ENCODE measurements at regions not wholly inside any gene's neighbourhood (a gene's known extent, or its start where the extent isn't known, plus 50 kb on each side); places are given as distances from the start of the nearest gene placed in this dataset.
"Not testable (repeated sequence)": the region's sequence is repeated elsewhere in the genome, so short reads cannot be mapped to it uniquely, and the experiment has no call there.

DNA sequence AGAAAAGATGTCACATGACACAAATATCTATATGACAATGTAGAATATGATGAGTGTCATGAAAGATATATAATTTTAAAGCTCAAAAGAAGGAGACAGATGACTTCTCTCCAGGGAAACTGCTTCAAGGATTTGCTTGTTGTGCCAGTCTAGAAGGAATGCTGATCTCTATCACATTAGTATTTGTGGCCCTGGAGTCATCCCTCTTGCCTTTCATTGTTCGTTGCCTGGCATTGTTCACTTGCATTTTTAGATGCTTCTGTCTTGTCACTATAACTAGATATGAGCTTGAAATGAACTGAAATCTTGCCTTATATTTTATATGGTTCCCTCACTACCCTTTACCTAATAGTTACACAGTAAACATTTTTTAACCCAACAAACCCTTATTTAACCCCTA lies 207.5 kb downstream of the ZNF608 start:
- DNase-seq, result no peak

DNA sequence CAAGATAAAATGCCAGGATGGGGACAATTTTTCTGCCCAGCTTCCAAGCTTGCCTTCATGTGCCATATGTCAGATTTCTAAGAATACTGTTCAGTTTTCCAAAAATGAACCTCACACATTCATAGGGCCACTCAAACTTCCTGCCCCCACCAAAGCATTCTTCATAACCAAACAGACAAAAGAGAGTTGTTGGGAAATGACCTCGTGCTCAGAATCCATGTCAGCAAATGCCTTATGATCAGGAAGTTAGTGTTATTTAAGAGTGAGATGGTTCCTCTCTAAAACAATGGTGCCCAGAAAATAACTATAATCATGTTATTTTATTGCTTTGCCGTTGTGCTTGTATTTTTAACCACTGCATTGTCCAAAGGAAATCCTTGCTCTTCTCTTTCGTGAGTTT lies 208.2 kb downstream of the ZNF608 start:
- DNase-seq, result no peak

DNA sequence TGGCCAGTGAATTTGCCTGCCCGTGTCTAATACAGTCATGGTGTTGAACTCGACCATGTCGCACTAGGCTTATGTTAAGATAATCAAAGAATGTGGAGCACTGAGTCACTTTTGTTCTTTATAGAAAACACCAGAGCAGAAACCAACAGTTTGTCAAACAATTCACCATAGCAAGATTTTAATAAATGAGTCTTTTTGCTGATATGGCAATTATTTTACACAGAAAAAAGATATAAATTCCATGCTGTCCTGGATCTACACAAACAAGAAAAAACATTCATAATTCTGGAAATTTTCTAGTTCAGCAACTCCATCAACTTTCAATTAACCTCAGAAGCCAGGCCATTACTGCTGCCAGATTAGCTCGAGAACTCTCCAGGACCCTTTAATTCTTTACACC lies 208.9 kb downstream of the ZNF608 start:
- no peak for DNase-seq

DNA sequence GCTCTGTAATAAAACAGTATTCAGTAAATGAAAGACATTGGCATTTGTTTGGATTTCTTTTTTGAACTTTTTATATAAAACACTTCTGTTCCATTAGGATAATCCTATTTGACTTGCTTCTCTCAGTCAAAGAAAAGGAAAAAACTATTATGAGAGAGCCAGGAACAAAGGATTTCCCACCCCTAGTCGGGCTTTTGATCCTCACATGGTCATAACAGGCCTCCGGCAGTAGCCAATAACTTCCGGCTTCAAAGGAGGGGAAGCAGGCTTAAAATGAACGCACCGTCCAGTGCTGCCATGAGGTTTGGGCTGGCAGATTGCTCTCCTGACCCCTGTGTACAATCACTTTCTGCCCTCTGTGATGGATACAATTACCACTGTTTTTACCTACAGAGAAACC lies 209.3 kb downstream of the ZNF608 start:
- DNase-seq, result no peak

DNA sequence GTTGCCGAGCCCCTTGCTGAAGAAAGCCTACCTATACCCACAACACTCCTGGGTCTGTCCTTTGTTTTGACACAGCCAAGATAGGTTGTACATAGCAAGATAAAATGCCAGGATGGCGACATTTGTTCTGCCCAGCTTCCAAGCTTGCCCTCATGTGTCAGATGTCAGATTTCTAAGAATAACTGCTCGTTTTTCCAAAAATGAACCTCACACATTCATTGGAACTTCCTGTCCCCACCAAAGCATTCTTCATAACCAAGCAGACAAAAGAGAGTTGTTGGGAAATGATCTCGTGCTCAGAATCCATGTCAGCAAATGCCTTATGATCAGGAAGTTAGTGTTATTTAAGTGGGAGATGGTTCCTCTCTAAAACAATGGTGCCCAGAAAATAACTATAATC lies 210.1 kb downstream of the ZNF608 start:
- DNase-seq, result no peak

DNA sequence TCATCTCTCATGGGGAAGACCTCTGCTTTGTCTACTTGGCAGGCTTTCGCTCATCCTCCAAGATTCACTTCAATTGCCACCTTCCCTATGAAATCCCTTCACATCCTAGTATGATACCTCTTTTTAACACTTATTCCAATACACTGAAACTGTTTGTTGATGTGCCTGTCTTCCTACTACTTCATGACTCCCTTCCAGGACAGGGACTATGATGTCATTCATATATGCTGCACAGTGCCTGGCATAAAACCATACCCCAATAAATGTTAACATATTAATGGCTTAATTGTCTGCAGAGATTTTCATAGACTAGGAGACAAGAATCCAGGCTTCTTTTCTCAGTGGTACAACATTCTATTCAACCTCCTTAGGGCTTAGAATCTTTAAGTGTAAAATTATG lies 215.5 kb downstream of the ZNF608 start:
- no peak for DNase-seq

DNA sequence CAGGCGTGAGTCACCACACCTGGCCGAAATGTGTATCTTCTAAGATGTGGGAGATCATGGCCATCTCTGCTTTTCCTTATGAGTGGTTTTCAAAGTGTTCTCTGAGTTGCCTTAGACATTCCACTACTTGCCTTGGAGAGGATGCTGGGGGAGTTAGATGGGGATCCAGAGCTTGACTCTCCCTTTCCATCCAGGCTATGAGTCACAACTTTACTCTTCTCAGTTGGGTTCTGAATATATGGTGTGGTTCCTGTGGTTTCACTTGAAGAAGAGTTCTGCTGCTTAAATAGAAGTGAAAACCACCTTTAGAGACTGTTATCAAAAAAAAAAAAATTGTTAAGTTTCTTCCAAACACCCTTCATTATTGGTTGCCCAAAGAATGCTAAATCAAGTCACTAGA lies 217.6 kb downstream of the ZNF608 start:
- no peak for DNase-seq

DNA sequence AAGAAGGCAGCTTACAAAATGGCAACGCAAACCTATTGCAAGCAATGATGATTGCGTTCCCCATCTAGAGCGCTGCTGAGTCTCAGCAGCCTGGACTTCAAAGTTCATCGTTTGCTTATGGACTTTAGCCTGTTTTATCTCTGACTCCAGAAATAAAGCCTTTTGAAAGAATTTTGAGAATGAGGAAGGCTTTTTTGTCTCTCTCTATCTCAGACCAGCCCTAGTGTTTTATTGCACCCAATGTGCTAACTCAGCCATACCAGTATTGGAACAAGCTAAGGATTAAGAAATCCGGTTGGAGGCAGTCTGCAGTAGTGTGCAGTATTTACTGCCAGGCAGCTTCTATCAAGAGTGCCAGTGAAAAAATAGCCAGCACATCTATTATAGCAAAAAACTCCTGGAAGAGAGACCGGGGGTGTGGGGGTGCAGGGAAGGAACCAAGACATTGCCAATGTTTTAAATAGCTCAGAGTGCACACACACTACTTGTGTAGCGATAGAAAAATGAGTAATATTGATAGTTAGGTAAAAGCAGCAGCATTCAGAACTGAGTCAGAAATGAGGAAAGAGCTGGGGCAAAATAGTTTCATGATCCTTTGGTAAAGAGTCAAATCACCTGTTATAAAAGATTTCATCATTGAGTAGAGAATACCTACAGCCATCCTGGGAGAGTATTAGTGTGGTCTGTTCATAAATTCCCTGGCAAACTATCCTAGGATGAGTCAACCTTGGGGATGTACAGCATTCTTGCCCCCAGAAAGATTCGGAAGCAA lies 219.0 kb downstream of the ZNF608 start:
- no peak for DNase-seq

DNA sequence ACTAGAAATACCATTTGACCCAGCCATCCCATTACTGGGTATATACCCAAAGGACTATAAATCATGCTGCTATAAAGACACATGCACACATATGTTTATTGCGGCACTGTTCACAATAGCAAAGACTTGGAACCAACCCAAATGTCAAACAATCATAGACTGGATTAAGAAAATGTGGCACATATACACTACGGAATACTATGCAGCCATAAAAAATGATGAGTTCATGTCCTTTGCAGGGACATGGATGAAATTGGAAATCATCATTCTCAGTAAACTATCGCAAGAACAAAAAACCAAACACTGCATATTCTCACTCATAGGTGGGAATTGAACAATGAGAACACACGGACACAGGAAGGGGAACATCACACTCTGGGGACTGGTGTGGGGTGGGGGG lies 220.4 kb downstream of the ZNF608 start:
- DNase-seq, result not testable (repeated sequence)

DNA sequence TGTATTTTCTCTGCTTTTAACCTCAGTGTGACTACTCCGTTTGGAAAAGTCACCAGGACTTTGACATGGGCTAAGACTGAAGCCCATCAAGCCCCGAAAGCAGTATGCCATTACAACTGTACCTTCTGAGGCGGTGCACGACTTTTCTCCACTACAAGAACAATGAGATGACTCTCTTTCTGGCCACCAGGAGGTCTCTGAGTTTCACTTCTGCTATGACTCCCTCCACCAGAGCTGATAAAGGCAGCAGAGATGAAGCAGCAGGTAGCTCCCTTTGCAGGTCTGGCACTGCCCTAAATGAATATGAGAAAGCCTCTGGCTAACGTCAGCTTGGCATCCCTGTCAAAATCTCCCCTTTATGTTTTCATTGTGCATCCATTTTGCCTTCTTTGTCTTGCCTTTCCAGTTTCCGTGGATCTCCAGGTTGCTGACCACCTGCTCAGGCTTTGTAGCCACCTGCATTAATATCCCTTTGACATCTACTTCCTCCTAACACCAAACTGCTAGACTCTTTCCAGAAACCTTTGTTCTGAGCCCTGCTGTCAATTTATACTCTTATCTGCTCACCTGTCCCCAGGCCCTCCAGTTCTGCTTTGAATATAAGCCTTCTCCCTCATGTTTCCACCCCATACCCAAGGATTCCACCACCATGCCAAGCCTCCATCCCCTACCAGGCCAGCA lies 221.7 kb downstream of the ZNF608 start:
- no peak for DNase-seq

DNA sequence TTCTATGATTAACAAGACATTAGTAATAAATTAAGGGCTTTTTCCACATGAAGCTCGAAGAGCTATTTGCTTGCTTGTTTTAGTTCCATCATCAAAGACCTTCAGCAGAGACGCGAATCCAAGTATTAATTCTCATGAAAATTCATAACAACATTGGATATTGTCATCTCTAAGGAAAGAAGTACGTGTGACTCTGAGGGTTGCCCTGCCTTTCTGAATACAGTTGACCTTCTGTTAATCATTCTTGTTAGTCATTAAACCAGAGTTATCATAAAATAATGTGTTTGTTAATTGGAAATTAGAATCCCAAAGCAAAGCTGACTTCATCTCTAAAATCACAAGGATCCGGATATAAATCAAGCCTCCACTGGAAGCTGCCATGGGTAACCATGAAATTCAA lies 222.5 kb downstream of the ZNF608 start:
- DNase-seq, result no peak

DNA sequence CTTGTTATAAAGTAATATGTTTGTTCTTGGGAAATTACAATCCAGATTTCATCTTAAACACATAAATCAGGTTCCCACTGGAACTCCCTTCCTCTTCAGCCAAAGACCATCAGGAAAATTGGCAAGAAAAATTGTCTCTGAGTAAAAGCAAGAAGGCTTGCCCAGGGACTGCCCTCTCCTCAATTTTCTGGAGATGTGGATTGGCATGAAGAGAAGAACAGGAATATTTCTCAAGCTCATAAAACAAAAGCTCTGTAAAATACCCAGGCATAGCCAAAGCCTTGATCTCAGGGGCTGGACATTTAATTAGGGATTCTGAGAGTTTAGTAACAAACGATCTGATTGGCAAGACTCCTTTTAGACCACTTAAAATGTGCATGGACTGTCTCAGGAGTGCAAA lies 223.4 kb downstream of the ZNF608 start:
- DNase-seq, result no peak

DNA sequence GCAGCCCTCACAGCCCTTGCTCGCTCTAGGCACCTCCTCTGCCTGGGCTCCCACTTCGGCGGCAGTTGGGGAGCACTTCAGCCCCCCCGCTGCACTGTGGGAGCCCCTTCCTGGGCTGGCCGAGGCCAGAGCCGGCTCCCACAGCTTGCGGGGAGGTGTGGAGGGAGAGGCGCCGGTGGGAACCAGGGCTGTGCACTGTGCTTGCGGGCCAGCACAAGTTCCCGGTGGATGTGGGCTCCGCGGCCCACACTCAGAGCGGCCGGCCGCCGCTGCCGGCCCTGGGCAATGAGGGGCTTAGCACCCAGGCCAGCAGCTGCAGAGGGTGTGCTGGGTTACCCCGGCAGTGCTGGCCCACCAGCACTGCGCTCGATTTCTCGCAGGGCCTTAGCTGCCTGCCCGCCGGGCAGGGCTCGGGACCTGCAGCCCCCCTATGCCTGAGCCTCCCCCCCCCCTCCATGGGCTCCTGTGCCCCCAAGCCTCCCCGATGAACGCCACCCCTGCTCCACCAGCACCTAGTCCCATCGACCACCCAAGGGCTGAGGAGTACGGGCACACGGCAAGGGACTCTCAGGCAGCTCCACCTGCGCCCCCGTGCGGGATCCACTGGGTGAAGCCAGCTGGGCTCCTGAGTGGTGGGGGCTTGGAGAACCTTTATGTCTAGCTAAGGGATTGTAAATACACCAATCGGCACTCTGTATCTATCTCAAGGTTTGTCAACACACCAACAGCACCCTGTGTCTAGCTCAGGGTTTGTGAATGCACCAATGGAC lies 224.8 kb downstream of the ZNF608 start:
- no peak for DNase-seq

DNA sequence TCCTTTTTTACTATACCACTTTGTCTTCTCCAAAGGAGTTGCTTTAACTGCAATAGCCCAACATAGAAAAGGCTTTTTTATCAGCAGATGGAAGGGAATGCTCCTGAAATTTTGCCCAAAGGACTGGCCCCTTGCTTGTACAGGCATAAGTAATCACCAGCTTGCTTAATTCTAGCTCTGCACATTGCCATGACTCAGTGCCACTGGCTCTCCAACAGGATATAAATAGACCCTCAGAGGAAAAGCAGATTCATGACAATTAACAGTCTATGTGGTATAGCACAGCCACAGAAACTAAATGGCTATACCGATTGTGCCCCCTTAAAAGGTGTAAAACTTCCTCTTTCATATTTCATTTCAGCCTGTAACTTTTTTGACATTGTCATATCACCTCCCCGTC lies 227.0 kb downstream of the ZNF608 start:
- no peak for DNase-seq

DNA sequence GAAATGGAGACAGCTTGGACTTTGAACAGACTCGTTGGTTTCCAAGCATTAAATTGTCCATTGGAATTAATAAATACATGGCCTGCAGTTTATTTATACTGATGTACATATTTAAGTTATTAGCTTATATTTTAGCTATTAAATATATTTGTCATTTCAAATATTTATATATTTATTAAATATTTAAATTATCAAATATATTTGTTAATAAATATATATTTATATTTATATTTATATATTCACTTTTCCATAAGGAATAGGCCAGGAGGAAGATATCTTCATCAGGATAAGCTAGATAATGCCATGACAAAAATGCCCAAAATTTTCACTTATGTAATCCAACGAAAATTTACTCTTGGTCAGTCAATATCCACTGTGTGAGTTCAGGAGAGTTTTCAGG lies 229.9 kb downstream of the ZNF608 start:
- DNase-seq, result no peak

DNA sequence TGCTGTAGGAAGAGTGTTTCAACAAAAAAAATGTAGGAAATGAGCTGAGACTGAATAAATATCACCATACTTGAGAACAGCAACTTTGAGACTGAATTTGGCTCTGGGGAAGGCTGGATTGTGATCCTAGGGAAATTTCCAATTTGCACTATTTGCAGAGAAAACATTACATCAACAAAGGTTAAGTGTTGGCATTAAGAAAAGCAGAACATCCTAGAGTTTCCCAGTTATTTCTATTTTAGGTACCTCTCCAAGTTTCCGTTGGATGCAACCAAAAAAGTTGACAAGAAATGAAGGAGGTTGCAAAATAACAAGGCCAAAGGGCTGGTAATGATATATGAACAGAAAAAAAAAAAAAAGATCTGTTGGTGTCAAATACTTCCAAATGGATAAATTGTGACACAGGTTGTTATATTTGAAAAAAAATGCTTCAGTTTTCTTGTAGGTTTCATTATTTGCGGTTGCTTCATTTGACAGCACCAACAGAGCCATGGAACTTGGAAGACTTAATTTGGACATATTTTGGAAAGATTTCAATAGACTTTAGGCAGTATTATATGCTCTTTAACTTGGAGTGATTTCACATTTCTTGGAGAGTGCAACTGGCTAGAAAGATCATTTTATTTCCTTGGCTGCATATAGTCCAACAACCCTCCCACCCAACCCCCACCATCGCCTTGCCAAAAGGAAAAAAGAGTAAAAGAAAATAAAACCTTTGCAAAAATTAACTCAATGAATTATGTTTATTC lies 230.8 kb downstream of the ZNF608 start:
- DNase-seq, result no peak

DNA sequence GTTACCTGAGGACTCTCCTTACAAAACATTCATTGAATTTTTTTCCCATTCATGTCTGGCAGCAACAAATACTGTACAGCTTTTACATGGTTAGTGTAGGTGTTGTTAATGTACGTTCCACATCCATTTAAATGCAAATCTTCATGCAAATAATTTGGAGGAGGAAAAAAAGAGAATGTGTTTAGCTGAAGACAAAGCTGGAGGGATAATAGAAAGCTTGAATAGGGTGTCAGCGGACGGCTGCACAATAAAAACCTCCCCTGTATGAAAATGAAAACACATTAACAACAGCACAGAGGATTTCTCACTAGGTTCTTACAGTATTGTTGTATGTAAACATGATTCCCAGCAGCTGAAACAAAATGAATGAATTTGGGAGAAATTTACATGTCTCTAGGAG lies 231.5 kb downstream of the ZNF608 start:
- no peak for DNase-seq

DNA sequence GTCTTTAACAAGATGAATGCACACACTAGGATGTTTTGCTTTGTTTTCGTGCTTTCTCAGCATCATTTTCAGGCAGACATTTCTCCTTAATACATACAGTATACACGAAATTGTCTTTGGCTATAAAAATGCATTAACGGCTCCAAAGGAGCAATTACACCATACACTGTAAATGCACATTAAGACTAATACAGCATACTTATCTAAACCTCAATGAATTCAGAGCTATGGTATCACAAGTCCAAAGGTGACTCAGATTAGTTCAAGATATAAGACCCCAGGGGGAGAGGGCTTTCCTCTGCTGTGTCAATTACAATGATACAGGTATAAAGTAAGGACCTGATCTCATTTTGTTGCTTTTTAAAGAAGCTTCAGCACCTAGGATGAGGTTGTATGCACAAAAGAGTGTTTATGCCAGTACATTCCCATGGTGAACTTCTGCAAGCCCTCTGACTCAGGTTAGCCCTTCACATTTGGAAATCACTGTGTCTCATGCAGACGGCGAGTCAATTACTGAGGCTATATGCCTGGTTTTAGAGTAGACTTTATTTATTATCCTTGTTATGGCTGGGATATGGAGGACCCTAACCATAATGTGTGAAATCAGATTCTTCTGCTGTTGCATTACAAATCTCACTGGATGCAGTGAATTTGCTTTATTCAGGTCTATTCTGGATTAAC lies 233.3 kb downstream of the ZNF608 start:
- DNase-seq, result no peak

DNA sequence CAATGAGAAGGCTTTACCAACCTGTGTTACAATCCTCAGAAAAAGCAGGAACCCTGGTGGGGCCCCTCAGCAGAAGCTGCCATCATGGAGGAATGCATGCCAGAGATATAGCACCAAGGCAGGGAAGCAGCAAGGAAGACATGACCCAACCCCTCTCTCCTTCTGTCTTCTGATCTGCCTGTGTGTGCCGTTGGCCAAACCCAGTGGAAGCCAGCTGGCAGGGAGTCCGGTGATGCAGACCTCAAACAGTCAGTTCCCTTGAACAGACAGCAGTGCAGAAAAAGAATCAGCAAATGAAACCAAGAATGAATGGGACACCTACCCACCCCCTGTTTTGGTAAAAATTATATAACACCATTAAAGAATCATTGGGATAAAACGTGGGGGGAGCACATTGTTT lies 234.2 kb downstream of the ZNF608 start:
- no peak for DNase-seq

DNA sequence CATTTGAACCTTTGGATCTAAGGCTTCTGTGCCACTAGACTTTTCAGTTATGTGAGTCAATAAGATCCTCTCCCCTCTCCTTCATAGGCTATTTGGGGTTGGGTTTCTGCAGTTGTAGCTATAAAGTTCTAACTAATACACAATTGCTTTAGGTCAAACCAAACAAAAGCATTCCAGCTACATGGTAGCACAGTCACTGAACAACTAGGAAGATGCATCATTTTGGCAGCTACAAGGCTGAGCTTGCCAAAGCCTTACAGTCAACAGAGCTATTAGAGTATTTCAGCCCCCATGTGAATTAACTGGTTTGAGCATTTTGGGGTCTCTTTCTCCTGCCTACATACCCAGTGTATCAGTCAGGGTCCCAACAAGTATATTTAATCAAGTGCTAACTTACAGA lies 234.6 kb downstream of the ZNF608 start:
- no peak for DNase-seq

DNA sequence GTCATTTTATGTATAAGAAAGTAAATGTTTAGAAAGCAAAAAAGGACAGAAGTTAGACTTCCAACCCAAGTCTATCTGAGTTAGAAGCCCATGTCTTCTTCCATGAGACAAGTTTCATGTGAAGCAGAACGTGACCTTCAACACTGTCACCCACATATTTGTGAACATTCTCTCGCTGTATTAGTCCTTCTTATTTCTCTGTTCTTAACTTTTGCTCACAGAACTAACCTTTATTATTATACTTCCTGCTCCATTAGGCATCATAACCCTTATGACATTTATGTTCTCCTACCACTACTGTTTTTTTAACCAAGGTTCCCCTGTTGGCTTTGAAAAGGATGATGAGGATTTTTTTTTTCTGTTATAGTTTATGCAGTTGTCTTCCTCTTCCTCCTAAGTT lies 238.8 kb downstream of the ZNF608 start:
- no peak for DNase-seq

DNA sequence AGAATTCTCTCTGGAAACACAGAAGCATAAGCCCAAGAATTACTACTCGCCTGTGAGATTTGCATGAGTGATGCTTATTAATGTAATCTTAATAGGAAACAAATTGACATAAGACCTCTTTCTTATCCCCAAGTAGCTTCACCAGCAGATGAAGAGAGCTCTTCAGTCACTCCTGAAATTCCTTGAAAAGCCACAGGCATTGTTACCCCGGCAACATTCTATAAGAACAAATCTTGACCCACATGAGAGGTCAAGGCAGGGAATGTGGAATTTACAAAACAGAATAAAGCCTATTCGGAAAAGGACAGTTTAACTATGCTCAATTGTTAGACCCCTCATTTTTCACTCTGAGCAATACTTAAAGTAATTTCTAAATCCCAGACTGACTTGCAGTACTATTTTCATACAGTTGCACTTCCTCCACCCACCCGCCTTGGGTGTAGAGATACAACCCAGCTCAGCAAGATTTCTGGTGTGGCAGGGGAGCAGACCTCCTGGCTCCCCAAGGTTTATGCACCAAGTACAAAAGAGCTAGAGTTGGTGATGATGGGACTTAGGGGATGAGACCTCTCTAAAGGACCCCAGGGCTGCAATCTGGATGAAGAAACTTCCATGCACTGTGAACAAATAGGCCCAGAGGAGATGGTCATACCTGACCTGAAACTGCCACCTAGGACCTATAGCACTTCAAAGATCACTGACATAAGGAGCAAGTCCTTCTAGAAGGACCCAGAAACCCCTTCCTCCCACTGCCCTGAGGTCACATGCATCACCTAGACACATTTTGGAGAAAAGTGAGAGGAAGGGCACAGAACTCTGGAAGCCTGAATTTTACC lies 242.1 kb downstream of the ZNF608 start:
- DNase-seq, result no peak

Data from cortex of kidney (tissue), 1 donor.